ENCODE measurements at regions not wholly inside any gene's neighbourhood (a gene's known extent, or its start where the extent isn't known, plus 50 kb on each side); places are given as distances from the start of the nearest gene placed in this dataset.

- DNase-seq (ENCODE audit: low spot score) = no peak
- H3K9me3 Mint-ChIP-seq (ENCODE audit: low read depth) = no peaks in the 10 kb centered on the region
- H3K27ac Mint-ChIP-seq (ENCODE audit: unreplicated experiment) = no peak overlapping the region
- no peak for TF ChIP-seq CTCF (IDR thresholded peaks at IDR 0.05)
- no peaks in the 10 kb centered on the region for H3K36me3 Mint-ChIP-seq (ENCODE audit: low read depth)
- H3K4me3 Mint-ChIP-seq (ENCODE audit: unreplicated experiment) = no peak overlapping the region
- peaks cover 20% of the 10 kb centered on the region for H3K27me3 Mint-ChIP-seq (ENCODE audit: low read depth)
- no peaks in the 10 kb centered on the region for H3K4me1 Mint-ChIP-seq (ENCODE audit: low read depth)
Measured at GRCh38 chr5:40317023-40317422, 362.7 kb upstream of the PTGER4 start.

GRCh38 chr5:40315126-40315525 is 364.6 kb upstream of the PTGER4 start:
- no peak for DNase-seq (ENCODE audit: low spot score)
- H3K27ac Mint-ChIP-seq (ENCODE audit: unreplicated experiment) = no peak overlapping the region
- H3K9me3 Mint-ChIP-seq (ENCODE audit: low read depth) = no peaks in the 10 kb centered on the region
- H3K4me3 Mint-ChIP-seq (ENCODE audit: unreplicated experiment) = no peak overlapping the region
- no peaks in the 10 kb centered on the region for H3K36me3 Mint-ChIP-seq (ENCODE audit: low read depth)
- no peak for TF ChIP-seq CTCF (IDR thresholded peaks at IDR 0.05)
- H3K4me1 Mint-ChIP-seq (ENCODE audit: low read depth) = no peaks in the 10 kb centered on the region
- H3K27me3 Mint-ChIP-seq (ENCODE audit: low read depth) = peaks cover 17% of the 10 kb centered on the region

- no peaks in the 10 kb centered on the region for H3K9me3 Mint-ChIP-seq (ENCODE audit: low read depth)
- no peak overlapping the region for H3K4me3 Mint-ChIP-seq (ENCODE audit: unreplicated experiment)
- no peak overlapping the region for H3K27ac Mint-ChIP-seq (ENCODE audit: unreplicated experiment)
- TF ChIP-seq CTCF (IDR thresholded peaks at IDR 0.05) = no peak
- H3K27me3 Mint-ChIP-seq (ENCODE audit: low read depth) = peaks cover 17% of the 10 kb centered on the region
- DNase-seq (ENCODE audit: low spot score) = no peak
- H3K36me3 Mint-ChIP-seq (ENCODE audit: low read depth) = no peaks in the 10 kb centered on the region
- no peaks in the 10 kb centered on the region for H3K4me1 Mint-ChIP-seq (ENCODE audit: low read depth)
Measured at GRCh38 chr5:40314275-40314674, 365.4 kb upstream of the PTGER4 start.

- no peak for DNase-seq (ENCODE audit: low spot score)
- H3K9me3 Mint-ChIP-seq (ENCODE audit: low read depth) = no peaks in the 10 kb centered on the region
- no peak overlapping the region for H3K27ac Mint-ChIP-seq (ENCODE audit: unreplicated experiment)
- H3K27me3 Mint-ChIP-seq (ENCODE audit: low read depth) = peaks cover 11% of the 10 kb centered on the region
- no peaks in the 10 kb centered on the region for H3K4me1 Mint-ChIP-seq (ENCODE audit: low read depth)
- no peaks in the 10 kb centered on the region for H3K36me3 Mint-ChIP-seq (ENCODE audit: low read depth)
- TF ChIP-seq CTCF (IDR thresholded peaks at IDR 0.05) = no peak
- no peak overlapping the region for H3K4me3 Mint-ChIP-seq (ENCODE audit: unreplicated experiment)
Measured at GRCh38 chr5:40312205-40312604, 367.5 kb upstream of the PTGER4 start.

GRCh38 chr5:40309851-40310250 is 369.9 kb upstream of the PTGER4 start:
- TF ChIP-seq CTCF (IDR thresholded peaks at IDR 0.05) = no peak
- no peak overlapping the region for H3K27ac Mint-ChIP-seq (ENCODE audit: unreplicated experiment)

More at GRCh38 chr5:40309851-40310250, 369.9 kb upstream of the PTGER4 start:
- Mint-ChIP-seq H3K9me3 (ENCODE audit: low read depth) (no peaks in the 10 kb centered on the region), H3K4me1 (ENCODE audit: low read depth) (no peaks in the 10 kb centered on the region), H3K27me3 (ENCODE audit: low read depth) (peaks cover 7% of the 10 kb centered on the region), H3K36me3 (ENCODE audit: low read depth) (no peaks in the 10 kb centered on the region), H3K4me3 (ENCODE audit: unreplicated experiment) (no peak overlapping the region)
- no peak for DNase-seq (ENCODE audit: low spot score)
